ENCODE measurements at regions not wholly inside any gene's neighbourhood (a gene's known extent, or its start where the extent isn't known, plus 50 kb on each side); places are given as distances from the start of the nearest gene placed in this dataset.

GRCh38 chrX:130523460-130524394 is 121.9 kb downstream of the RBMX2 start:
- no peaks in the 10 kb centered on the region for H3K4me1 ChIP-seq
- no peak for TF ChIP-seq CTCF (IDR thresholded peaks at IDR 0.05; ENCODE audit: borderline replicate concordance)
- peak overlapping the region; percentile 58 for H3K4me3 ChIP-seq
- peak; percentile 29 for DNase-seq
- H3K27ac ChIP-seq (replicated peaks), result no peak overlapping the region
- intact Hi-C loops (cut with micrococcal nuclease), result no loop called here
- H3K9me3 ChIP-seq (replicated peaks), result no peaks in the 10 kb centered on the region
- no peaks in the 10 kb centered on the region for H3K27me3 ChIP-seq (ENCODE audit: low read depth)
- H3K36me3 ChIP-seq, result no peaks in the 10 kb centered on the region

- H3K4me1 ChIP-seq, result no peaks in the 10 kb centered on the region
- peak overlapping the region; percentile 58 for H3K4me3 ChIP-seq
- H3K27ac ChIP-seq (replicated peaks), result no peak overlapping the region
- DNase-seq, result no peak
- H3K27me3 ChIP-seq (ENCODE audit: low read depth), result no peaks in the 10 kb centered on the region
- no peak for TF ChIP-seq CTCF (IDR thresholded peaks at IDR 0.05; ENCODE audit: borderline replicate concordance)
- no peaks in the 10 kb centered on the region for H3K36me3 ChIP-seq
- intact Hi-C loops (cut with micrococcal nuclease), result no loop called here
- H3K9me3 ChIP-seq (replicated peaks), result no peaks in the 10 kb centered on the region
These were observed 122.8 kb downstream of the RBMX2 start for GRCh38 chrX:130524476-130525194.

GRCh38 chrX:130529531-130529930 is 127.7 kb downstream of the RBMX2 start:
- Histone ChIP-seq H3K36me3 (no peaks in the 10 kb centered on the region), H3K27me3 (ENCODE audit: low read depth) (no peaks in the 10 kb centered on the region), H3K4me3 (no peak overlapping the region), H3K27ac (replicated peaks) (no peak overlapping the region), H3K4me1 (no peaks in the 10 kb centered on the region), H3K9me3 (replicated peaks) (no peaks in the 10 kb centered on the region)
- intact Hi-C loops (cut with micrococcal nuclease), result no loop called here
- TF ChIP-seq CTCF (IDR thresholded peaks at IDR 0.05; ENCODE audit: borderline replicate concordance), result no peak
- DNase-seq, result no peak

- intact Hi-C loops (cut with micrococcal nuclease), result no loop called here
These were observed 129.3 kb downstream of the RBMX2 start for GRCh38 chrX:130531066-130531465.

More at GRCh38 chrX:130531066-130531465, 129.3 kb downstream of the RBMX2 start:
- Histone ChIP-seq H3K36me3 (no peaks in the 10 kb centered on the region), H3K27me3 (ENCODE audit: low read depth) (no peaks in the 10 kb centered on the region), H3K9me3 (replicated peaks) (no peaks in the 10 kb centered on the region), H3K27ac (replicated peaks) (no peak overlapping the region), H3K4me3 (no peak overlapping the region), H3K4me1 (no peaks in the 10 kb centered on the region)
- no peak for TF ChIP-seq CTCF (IDR thresholded peaks at IDR 0.05; ENCODE audit: borderline replicate concordance)
- DNase-seq, result no peak
